ENCODE measurements at regions not wholly inside any gene's neighbourhood (a gene's known extent, or its start where the extent isn't known, plus 50 kb on each side); places are given as distances from the start of the nearest gene placed in this dataset.
"Not testable (repeated sequence)": the region's sequence is repeated elsewhere in the genome, so short reads cannot be mapped to it uniquely, and the experiment has no call there.

DNA sequence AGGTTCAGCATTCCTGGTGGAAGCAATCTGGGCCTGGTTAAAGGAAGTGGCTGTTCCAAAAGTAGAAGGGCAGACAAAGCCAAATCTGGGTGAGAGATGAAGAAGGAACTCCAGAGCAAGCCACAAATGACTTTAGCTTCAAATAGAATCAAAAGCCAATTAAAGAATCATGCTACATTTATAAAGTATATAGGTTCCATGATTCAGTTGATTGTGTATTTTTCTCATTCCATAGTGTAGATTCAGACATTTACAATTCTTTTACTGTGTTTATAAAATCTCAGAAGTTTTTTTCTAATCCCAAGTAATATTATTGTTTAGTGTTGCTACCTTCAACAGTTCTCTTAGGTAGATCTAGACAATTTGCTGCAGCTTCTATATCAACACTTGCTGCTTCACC, 262.0 kb downstream of the PLK2 start:
- no peak for DNase-seq

DNA sequence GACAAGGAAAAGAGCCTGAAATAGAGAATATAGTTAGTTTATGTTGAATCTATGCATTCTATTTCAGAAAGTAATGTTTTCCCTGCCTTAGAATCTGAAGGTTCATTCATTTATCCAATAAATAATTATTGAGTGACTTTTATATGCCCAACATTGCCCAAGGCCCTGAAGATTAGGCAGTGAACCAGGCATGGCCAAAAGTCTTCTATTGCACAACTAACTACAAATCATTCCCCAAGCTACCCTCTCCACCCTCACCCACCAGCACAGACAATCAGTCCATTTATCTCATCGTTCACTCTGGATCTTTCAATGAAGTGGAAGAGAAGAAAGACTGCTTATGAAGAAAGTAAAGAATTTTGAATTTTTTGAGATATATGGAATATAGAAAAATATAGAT, 268.4 kb downstream of the PLK2 start:
- no peak for DNase-seq

DNA sequence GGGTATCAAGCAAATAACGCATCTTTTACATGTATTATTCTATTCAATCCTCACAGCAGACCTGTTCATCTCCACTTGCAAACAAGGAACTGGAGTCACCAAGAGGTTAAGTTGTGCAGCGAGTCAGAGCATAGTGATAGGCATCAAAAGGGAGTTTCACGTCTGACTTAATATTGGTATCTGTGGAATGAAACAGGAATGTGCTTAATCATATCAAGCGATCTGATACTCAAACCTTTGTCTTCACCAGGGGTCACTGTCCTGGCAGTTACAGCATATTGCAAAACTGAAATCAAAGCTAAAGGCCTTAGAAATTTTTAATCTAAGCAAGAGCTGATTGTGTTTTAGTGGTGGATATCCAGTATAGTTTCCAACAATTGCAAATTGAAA, 271.6 kb downstream of the PLK2 start:
- DNase-seq: no peak

DNA sequence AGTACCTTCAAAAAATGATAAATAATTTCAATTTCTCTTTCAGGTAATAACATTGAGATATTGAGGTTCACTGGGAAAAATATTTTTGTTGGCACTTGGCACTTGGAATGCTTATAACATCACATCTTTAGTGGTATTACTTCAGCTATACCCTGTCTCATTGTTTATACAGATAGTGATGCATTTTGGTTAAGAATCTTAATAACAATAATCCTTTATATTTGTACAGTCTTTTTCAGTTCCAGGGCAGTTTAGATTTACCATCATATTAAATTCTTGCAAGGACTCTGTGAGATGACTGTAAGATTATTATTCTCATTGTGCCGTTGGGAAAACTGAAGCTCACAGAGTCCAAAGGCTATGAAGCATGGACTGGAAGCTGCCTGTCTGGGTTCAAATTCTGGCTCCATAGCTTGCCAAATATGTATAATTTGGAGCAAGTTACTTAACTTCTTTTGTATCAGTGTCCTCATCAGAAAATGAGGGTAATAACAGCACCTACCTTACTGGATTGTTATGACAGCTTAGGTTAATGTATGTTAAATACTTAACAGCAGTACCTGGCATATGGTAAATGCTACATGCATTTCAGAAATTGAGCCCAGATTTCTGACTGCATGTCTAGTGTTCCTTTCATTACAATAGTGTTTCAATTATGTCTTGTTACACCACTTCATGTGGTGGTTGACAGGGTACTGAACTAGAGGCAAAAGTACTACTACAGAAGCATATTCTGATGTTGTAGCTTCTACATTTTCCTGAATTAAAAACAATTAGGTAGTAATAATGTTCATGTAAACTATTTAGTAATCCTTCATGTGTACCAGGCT, 272.2 kb downstream of the PLK2 start:
- DNase-seq: no peak

DNA sequence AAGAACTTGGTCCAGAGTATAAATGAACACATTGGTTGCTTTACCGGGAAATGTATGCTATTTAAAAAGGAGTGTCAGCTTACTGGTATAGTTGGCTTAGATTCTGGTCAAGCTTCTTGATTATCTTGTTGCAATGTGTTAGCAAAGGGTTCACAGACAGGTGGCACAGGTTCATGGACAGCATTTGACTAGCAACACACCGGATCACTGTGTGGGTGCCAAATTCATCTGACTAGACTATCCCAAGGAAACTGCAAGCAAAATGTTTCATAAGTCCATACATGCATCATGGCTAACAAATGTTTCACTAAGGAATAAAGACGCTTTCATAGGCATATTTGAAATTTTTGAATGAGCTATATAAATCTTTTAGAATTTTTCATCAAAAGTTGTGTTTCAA, 274.1 kb downstream of the PLK2 start:
- no peak for DNase-seq

- no peak for DNase-seq
These were observed 274.5 kb downstream of the PLK2 start for GRCh38 chr5:58185397-58185796.

DNA sequence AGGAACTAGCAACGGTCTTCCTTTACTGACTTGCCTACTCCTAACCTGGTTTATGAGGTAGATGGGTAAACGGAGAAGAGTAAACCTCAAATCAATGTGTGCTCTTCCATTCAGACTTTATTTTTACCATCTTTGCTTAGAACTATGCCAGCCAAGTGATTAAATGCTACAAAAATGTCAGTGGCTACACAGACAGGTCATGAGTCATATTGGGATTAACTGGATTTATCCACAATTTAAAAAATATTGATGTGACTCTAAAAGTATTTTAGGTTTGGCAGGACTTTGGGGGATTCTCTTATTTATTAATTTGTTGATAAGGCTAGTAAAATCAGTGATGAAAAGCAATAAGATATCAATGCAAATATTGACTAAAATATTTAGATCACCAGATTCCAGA, 275.0 kb downstream of the PLK2 start:
- no peak for DNase-seq

- no peak for DNase-seq
These were observed 276.1 kb downstream of the PLK2 start for GRCh38 chr5:58183786-58184085.

DNA sequence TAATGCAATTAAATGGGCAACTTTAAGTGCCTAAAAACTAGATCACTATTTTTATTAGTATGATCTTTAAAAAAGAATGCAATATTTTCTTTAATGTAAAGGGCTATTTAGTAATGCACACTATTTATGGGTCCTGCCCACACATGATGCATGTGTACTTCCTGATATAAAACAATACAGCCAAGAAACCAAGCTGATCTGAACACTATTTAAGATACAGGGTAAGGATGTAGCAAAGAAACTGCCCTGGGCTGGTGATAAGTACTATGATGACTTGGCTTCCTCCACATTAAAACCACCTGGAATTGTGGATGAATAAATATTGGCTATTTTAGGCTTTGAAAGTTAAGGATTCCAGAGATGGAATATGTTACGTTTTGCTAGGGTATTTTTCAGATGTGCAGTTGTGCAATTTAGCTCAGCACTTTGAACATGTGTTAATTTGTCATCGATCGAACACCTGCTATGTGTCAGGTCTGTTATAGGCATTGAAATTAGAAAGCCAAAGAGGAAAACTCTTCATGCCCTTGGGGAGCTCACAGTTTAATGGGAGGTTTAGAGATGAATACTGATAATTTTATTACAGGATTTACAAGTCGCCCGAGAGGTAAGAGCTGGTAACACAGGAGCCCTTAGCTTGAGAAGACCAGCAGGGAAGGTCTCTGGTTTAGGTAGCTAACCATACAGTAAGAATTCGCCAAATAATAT, 276.7 kb downstream of the PLK2 start:
- DNase-seq: no peak

DNA sequence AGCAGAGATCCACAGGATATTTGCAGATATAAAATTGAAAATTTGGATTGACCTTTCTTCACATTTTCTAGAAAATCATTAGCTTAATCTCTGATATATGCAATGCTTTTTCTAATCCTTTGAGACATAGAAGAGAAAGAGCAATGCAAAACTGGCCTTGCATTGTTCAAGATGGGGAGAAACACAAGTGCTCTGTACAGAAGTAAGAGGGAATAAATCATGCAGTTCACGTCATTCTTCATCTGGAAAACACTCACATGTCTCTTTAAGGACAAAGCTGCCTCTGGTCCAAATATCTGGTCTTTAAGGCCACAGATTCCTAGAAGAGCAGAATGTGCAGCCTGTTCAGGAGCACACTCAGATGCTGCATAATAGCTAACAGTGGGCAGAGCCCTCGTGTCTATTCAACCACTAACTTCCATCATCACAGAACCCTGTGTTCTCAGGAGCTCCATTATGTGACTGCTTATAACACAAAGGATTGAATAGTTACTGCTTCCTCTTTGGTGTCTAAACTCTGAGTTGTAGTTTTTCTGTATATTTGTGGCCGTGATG, 277.5 kb downstream of the PLK2 start:
- no peak for DNase-seq

DNA sequence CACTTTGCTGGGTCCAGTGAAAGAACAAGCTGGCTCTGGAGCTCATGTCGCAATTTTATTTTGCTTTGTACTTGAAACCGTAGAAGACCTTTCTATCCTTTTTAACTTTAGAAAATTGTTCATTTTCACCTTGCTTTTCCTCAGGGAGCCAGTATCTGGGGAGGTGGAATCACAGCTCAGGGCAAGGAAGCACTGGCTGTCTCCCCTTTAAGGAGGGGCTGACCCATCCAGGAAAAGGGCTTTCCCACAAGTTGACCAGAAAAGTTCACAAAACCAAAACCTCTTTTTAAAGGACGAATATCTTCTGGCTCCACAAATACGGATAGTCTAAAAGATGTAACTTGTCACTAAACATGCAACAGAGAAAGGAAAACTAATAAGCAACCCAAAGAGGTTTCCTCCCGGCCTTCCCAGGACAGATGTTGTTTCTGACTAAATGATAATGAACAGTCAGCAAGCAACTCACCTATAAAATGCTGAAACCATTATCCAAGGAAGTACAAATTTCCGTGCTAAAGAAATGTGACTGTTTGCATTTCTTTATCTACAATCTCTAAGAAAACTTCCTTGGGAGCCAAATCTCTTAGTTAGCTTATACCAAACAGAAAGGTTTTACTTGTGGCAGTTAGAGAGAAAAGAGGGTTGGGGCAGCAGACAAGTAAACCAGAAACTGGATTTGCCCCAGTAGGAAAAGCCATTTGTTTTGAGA, 278.2 kb downstream of the PLK2 start:
- no peak for DNase-seq

- no peak for DNase-seq
These were observed 286.9 kb downstream of the PLK2 start for GRCh38 chr5:58172946-58173345.

- no peak for DNase-seq
These were observed 294.7 kb downstream of the PLK2 start for GRCh38 chr5:58165152-58165551.

GRCh38 chr5:58161889-58162288, 298.0 kb downstream of the PLK2 start:
- DNase-seq: not testable (repeated sequence)

- DNase-seq: no peak
These were observed 302.7 kb downstream of the PLK2 start for GRCh38 chr5:58156973-58157701.

- no peak for DNase-seq
These were observed 303.5 kb downstream of the PLK2 start for GRCh38 chr5:58156361-58156760.

- DNase-seq: no peak
These were observed 306.6 kb downstream of the PLK2 start for GRCh38 chr5:58153255-58153654.

DNA sequence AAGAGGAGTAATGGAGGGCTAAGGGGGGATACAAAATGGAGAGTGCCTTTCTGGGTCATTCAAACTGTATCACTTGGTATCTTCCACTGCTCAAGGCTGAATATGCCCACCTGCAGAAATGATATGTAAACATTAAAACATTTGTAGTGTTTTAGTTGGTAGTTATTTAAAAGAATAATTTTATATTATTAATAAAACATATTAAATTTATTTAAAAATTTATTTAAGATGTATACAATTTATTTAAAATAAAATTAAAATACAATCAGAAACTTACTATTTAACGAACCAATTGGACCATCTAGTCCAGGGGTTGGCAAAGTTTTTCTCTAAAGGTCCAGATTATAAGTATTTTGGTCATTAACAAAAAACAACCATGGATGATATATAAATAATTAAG, 308.5 kb downstream of the PLK2 start:
- DNase-seq: no peak

DNA sequence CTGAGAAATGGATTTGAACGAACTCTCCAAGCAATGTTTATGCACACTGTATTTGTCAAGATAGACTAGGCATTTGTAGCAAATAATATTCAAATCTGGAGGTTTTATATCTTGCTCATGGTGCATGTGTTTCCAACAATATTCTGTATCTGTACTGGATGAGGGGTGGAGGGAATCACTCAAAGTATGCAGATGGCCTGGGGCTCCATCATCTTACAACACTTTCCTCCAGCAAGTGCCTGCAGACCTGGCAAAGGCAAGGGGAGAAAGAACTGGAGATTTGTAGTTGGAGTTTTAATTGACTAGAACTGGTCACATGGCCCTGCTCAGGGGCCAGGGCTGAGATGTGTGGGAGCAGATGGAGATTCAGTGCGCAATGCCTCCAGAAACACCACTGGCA, 309.0 kb downstream of the PLK2 start:
- DNase-seq: no peak

DNA sequence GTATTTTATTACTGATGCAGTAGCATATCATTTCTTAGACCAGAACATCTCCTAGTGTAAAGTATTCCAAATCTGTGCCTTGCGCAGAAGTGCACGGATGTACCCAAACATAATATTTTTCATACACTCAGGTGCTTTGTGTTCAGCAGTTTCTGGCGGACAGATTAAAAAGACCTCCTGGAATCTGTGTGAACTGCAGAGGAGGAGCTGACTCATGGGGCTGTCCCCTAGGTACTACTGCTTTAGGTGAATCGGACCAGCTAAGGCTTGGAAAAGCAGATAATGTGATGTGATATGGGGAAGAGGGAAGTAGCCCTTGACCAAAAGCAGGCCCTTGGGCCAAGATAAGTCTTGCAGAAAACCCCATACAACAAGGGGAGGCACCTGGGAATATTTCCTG, 310.1 kb downstream of the PLK2 start:
- DNase-seq: no peak

DNA sequence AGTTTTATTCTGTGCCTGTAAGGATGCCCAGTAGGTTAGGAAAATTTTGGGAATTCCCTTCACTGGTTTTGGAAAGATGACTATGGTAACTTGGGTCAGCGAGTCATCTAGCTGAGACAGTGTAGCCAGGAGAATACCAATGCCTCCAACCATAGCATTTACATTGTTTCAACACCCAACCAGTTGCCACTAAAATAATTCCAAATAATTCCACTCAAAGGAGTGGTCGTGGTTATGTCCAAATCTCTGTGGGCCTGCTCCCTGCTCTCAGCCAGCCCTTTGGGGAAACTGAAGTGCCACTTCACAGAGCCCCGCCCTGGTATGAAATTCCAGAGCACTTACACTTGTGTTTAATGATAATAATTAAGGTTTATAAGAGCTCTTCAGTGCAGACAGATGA, 310.5 kb downstream of the PLK2 start:
- no peak for DNase-seq

- no peak for DNase-seq
These were observed 311.6 kb downstream of the PLK2 start for GRCh38 chr5:58148254-58148775.

GRCh38 chr5:58145397-58145934, 314.4 kb downstream of the PLK2 start:
- DNase-seq: no peak

Measured in NCI-H2029 (cell line).